ENCODE measurements at regions not wholly inside any gene's neighbourhood (a gene's known extent, or its start where the extent isn't known, plus 50 kb on each side); places are given as distances from the start of the nearest gene placed in this dataset.
"Not testable (repeated sequence)": the region's sequence is repeated elsewhere in the genome, so short reads cannot be mapped to it uniquely, and the experiment has no call there.

DNA sequence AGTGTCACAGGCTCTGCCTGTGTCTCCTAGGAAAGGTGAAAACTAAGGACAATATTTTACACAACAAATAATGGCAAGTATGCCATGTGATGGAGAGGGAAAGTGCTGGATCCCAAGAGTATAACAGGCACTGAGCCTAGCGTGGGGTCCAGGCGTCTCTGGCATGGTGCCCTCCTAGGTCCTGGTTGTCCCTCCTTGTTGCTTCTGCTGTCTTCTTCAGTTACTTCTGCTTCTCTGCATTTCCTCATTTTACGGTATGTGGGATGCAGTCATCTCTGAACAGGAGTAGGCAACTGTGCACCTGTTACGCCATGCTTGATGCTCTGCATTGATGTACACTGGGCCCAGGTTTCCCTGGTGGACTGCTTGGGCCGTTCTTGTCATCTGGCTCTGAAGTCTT is 1480.8 kb downstream of the FOXD4L5 start:
- DNase-seq = not testable (repeated sequence)

DNA sequence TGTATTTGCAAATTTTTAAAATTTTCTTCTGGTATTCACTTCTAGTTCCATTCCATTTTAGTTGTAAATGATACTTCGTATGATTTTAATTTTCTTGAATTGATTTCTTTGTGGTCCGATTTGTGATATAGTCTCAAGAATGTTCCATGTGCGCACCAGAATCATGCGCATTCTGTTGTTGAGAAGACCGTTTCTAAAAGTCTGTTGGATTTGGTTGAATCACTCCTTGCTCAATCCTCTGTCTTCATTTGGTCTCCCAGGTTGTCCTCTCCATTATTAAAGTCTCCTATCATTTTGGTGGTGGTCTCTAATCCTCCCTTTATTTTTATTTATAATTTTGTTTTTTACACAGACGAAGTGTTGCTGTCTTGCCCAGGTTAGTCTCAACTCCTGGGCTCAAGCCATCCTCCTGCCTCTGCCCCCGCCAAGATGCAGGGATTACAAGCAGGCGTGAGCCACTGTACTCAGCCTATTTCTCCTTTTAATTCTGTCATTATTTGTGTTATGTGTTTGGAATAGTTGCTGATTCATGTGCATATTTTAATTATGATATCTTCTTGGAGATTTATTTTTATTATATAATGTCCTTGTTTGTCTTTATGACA is 1490.8 kb downstream of the FOXD4L5 start:
- not testable (repeated sequence) for DNase-seq

DNA sequence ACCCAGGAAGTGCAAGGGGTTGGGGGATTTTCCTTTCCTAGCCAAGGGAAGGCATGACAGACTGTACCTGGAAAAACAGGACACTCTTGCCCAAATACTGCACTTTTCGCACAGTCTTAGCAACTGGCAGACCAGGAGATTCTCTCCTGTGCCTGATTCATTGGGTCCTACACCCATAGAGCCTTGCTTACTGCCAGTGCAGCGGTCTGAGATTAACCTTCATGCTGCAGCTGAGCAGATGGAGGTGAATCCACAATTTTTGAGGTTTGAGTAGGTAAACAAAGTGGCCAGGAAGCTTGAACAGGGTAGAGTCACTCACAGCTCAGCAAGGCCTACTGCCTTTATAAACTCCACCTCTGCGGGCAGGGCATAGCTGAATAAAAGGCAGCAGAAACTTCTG is 1497.6 kb downstream of the FOXD4L5 start:
- not testable (repeated sequence) for DNase-seq

DNA sequence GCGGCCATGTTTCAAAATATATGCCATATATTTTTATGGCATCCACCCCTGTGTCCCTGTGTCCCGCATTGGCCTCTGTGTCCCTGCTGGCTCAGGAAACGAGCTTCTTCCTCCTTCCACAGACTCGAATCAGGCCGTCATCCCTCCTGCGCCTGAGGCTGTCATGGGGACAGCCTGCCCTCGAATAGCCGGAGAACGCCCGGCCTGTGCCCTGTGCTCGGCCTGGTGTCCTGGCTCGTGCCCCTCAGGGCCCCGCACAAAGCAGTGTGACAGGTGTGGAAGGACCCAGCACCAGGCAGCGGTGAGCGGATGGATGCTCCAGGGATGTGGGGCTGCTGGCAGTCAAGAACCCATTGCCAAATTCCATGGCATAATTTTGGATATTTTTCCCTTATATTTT is 1500.0 kb downstream of the FOXD4L5 start:
- DNase-seq = not testable (repeated sequence)

DNA sequence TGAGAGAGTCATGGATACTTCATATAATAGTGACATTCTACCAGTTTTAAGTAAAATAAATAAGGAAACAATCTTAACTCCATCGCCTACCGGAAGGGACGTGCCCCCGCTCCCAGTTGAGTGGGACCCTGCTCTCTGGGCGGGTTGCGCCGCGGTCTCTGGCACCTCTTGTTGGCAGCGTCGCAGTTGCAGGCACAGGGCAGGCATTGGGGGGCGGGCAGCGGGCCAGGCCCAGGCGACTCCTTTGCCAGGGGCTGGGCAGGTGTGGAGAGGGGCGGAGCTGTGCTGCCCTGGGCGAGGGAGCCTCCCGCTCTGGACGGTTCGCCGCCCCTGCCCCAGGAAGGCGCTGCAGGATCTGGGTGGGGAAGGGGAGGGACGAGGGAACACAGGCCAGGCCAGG is 1500.6 kb downstream of the FOXD4L5 start:
- not testable (repeated sequence) for DNase-seq

DNA sequence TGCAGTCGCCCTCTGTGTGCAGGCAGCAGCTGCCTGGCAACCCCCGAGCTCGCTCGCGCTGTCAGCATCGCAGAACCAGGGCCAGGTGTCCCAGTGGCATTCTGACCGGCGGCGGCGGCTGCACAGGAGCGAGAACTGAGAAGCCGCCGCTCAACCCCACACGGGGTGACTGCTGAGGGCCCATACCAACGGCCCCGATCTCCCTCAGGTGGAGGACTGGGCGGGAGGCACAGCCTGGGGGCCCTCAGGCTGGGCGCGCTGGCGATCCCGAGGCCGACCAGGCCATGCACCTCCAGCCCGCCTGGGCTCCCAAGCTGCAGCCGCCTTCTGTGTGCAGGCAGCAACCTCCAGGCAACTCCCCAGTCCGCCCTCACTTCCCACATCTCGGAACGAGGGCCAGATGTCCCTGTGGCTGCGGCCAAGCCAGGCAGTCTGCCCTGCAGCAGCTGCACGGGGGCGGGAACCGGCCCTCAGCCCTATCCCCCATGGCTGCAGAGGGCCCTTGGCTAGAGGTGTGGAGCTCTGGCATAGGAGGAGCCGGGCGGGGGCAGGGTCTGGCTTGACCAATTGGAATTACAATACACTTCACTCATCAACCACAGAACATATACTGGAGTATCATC is 1503.1 kb downstream of the FOXD4L5 start:
- not testable (repeated sequence) for DNase-seq

DNA sequence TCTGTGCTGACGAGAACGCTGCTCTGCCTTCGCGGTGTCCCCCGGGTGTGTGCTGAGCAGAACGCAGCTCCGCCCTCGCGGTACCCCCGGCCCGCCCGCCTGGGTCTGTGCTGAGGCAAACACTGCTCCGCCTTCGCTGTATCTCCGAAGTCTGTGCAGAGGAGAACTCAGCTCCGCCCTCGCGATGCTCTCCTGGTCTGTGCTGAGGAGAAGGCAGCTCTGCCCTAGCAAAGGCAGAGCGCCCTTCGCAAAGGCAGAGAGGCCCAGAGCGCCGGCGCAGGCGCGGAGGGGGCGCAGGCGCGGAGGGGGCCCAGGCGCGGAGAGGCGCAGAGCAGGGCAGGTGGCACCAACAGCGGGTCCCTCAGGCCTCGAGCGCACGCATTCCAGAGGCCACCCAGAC is 1503.6 kb downstream of the FOXD4L5 start:
- DNase-seq = not testable (repeated sequence)

DNA sequence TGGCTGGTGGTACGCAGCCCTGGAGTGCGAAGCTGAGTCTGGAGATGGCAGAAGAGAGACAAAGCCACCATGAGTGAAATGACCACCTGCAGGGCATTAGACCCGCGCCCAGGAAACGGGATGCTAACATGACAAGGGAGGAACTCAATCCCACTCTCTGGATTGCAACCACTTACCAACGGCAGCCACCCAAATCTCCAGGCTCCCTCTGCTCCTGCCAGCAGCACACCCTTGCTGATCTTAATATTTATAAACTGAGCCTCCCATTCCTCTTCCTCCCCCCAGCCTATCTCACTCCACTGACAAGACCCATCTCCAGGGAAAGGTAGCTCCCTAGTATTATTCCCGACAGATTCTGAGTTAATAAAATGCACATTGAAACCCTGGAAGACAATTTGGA is 1508.8 kb downstream of the FOXD4L5 start:
- not testable (repeated sequence) for DNase-seq

DNA sequence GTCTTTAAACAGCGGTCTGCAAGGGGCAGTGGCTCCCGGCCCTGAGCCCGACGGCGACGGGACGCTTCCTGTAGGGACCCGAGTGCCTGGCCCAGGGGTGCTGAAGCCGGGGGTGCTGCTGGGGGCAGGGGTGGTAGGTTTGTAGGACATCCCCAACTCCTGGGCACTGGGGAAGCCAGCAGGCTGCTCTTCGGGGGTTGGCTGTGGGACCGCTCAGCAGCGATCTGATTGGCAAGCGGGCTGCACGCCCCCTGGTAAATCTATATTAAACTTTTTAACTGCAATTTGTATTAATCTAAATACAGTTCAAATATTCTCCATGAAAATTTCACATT is 1510.0 kb downstream of the FOXD4L5 start:
- not testable (repeated sequence) for DNase-seq

DNA sequence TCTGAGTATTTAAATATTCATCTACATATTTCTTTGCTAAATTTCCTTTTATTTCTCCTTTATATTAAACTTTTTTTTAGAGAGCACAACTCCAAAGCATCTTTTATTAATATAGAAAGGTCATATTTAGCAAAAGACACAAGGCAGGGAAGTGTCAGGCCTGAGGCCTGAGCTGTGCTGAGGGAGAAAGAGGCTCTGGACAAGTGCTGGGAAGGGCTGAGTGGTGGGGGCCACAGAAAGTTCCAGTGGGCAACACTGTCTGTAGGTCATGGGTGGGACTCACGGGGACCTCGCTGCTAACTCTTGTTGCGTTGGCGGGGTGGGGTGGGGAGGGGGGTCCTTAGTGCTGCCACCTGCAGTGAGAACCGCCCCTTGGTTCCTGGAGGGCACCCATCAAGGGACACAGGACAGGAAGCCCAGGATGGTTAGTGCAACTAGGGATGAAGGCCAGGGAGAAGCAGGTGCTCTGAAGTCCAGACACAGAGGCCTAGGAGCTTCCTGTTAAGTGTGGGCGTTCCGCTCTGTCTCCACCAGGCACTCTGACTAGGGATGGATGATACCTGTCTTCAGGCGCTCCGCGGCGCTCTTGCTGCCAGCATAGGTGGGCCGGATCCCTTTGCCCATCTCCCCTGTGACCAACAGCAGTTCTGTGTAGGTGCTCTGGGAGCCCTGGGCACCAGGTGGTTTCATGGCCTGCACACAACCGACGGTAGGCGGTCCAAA is 1510.5 kb downstream of the FOXD4L5 start:
- DNase-seq = not testable (repeated sequence)

DNA sequence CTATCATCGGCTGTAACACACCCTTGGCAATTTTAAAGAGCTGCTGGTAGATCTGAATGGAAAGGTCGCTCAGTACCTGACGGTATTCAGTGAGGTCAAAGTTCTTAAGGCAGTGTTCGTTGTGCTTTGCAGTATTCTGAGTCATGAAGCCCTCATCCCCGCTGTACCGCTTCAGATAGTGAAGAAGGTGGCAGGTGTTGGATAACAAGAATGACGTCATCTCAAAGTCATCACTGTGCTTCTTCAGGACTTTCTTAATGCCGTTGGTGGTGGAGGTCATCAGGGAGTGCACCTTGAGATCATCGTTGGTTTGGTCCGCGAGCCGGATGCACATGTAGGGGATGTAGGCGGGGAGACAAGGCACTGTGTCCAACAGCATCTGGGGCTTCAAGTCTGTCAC is 1522.8 kb downstream of the FOXD4L5 start:
- DNase-seq = not testable (repeated sequence)

DNA sequence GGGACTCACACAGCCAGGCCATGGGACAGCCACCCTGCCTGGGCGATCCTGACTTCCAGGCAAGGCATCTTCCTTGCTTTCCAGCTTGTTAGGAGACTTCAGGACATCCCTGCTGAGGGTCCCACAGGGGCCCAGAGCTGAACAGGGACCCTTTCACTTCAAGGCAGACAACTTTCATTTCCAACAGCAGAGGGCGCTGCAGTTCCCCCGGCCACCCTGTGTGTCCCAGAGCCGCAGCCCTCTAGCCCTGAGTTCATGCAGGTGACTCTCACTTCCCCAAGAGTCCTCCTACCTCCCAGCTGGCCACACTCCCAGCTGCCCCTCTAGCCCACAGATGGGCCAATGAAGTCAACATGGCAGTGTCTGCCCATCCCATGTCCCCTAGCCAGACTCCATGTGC is 1556.0 kb downstream of the FOXD4L5 start:
- not testable (repeated sequence) for DNase-seq

DNA sequence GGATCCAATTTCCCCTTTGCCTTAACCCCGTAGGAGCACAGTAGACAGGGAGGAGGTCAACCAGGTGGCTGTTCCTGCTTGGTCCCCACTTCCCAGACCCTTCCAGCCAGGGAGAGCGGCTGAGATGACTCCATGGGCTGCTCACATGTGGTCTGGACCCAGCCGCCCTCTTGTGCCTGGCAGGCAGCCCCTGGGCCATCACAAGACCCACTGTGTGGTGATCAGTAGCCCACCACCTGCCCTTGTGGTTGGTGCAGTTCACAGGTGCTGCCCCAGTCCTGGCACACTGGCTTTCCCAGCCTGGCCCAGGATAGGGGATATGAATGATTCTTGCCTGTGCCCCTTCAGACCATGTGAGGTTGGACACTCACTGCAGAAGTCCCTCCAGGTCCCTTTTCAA is 1556.7 kb downstream of the FOXD4L5 start:
- DNase-seq = no peak

DNA sequence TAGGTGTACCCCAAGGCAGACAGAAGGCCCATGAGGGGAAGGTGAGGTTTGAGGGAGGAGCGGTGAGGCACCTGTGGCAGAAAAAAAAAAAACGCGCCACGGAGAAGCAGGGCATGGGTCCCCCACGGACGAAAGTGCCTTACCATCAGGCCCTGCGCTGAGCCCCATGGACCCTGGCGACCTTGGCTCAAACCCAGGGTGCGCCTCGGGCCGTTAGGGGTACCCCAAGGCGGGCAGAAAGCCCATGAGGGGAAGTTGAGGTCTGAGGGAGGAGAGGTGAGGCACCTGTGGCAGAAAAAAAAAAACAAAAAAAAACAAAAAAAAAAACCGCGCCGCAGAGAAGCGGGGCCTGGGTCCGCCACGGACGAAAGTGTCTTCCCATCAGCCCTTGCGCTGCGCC is 1576.7 kb downstream of the FOXD4L5 start:
- not testable (repeated sequence) for DNase-seq

DNA sequence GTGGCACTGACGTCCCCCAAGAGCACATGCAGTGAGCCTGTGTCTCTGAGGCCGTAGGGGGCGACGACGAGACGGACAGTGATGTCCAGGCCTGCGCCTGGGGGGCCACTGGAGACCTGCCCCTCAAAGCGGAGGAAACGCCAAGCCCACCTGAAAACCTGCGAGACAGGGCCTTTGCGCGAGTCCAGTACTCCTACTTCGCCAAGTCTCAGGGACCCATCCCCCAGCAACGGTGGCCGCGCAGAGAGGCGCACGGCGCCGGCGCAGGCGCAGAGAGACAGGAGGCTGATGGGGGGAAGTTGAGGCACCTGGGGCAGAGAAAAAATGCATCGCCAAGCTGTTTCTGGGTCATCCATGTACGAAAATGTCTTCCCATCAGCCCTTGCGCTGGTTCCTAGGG is 1580.6 kb downstream of the FOXD4L5 start:
- DNase-seq = not testable (repeated sequence)

DNA sequence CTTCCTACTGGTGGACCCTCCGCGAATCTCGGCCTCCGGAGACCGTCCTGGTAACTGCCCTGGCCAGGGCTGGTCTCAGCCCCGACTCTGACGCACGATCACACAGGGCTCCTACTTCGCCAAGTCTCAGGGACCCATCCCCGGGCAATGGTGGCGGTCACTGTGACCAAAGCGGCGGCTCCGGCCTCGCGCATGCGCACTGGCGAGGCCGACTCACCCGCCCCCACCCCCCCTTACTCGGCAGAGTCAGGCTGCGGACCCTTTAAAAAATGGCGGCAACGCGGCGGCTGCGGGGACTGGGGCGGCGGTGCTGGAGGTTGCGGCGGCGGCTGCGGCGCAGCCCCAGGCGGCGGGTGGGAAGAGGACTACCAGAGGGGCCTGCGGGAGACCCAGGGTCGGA is 1581.3 kb downstream of the FOXD4L5 start:
- peak; percentile 64 for DNase-seq

DNA sequence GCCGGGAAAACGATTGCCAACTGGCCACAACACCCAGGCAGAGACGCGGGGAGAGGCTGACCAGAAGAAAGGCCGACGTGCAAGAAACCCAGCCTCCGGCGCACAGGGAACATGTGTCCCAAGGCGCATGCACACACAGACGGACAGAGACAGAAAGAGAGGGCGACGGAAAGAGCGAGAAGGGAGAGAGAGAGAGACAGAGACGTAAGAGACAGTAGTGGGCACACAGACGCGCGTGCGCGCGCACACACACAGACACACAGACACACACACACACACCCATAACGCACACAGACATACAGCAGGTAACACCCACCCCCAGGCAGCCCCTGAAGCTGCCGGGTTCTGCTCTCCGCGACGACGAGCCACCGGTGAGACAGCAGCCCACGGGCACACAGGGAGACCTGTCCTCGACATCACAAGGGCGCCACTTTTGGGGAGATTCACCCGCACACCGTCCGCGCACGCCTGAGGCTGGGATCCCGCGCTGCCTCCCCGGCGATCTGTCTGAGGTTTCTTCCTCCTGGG is 1581.8 kb downstream of the FOXD4L5 start:
- DNase-seq = not testable (repeated sequence)
